Upper lobe of left lung (tissue), 4 donors: ENCODE measurements at regions not wholly inside any gene's neighbourhood (a gene's known extent, or its start where the extent isn't known, plus 50 kb on each side); places are given as distances from the start of the nearest gene placed in this dataset.

Experiments
- CTCF ChIP-seq, 6 experiments: fragments of 450-650 bp in 4 of 6; fragments of 200-600 bp in 2 of 6; sonication (generic) in 2 of 6; IDR thresholded peaks; one replicate each; pipeline ENCODE4 v1.5.1; 2016 to 2019; ENCODE audit warnings: antibody characterized with exemption in 6 of 6
- POLR2AphosphoS5 ChIP-seq, 2 donors: sonication (generic); formaldehyde crosslinking; IDR thresholded peaks; one replicate each; pipeline ENCODE4 v1.5.1; 2017; ENCODE audit warnings: antibody characterized with exemption in 2 of 2

- no peak for TF ChIP-seq CTCF (IDR thresholded peaks at IDR 0.05)
- TF ChIP-seq POLR2AphosphoS5 (IDR thresholded peaks at IDR 0.05): no peak
These were observed 81.1 kb upstream of the NEO1 start for GRCh38 chr15:72970933-72971760.
